Neutrophil (primary cell): ENCODE measurements at regions not wholly inside any gene's neighbourhood (a gene's known extent, or its start where the extent isn't known, plus 50 kb on each side); places are given as distances from the start of the nearest gene placed in this dataset.

ENCODE experiments used
- H3K27ac ChIP-seq: fragments of 200-600 bp; sonication (generic); 2 replicates; pipeline ENCODE4 v1.5.1; 2016; ENCODE audit warnings: mild to moderate bottlenecking, moderate library complexity
- H3K27me3 ChIP-seq: fragments of 200-600 bp; sonication (generic); 2 replicates; pipeline ENCODE4 v1.6.0; 2016; ENCODE audit warnings: mild to moderate bottlenecking
- H3K36me3 ChIP-seq: fragments of 200-600 bp; sonication (generic); 2 replicates; pipeline ENCODE4 v1.5.1; 2017
- H3K4me1 ChIP-seq, 2 experiments: fragments of 200-600 bp in 1 of 2; sonication (generic) in 1 of 2; 1 replicate in 1 of 2; 2 replicates in 1 of 2; pipeline versions ENCODE4 v1.5.1 to v1.6.1; 2013 to 2016; ENCODE audit warnings: low read depth in 1 of 2, low read length in 1 of 2, mild to moderate bottlenecking in 1 of 2, moderate library complexity in 1 of 2; ENCODE audit not compliant: control insufficient read depth in 1 of 2, insufficient read depth in 1 of 2
- H3K4me3 ChIP-seq, 2 experiments: fragments of 200-600 bp in 1 of 2; sonication (generic) in 1 of 2; 1 replicate in 1 of 2; 2 replicates in 1 of 2; pipeline ENCODE4 v1.5.1; 2013 to 2016; ENCODE audit warnings: low read depth in 1 of 2, low read length in 1 of 2, mild to moderate bottlenecking in 1 of 2, moderate library complexity in 1 of 2
- H3K9me3 ChIP-seq: fragments of 200-600 bp; sonication (generic); 2 replicates; pipeline ENCODE4 v1.5.1; 2016
- CTCF ChIP-seq: fragments of 200-600 bp; sonication (generic); IDR thresholded peaks from 2 replicates; pipeline ENCODE4 v1.5.1; 2016; ENCODE audit warnings: antibody characterized with exemption

GRCh38 chr14:22039938-22040780 is 366.5 kb upstream of the OR4E1 start:
- no peak overlapping the region for H3K27ac ChIP-seq
- no peaks in the 10 kb centered on the region for H3K36me3 ChIP-seq
- no peaks in the 10 kb centered on the region for H3K9me3 ChIP-seq
- H3K27me3 ChIP-seq = no peaks in the 10 kb centered on the region
- TF ChIP-seq CTCF = no peak
- H3K4me1 ChIP-seq = no peaks in the 10 kb centered on the region
- H3K4me3 ChIP-seq = no peak overlapping the region

GRCh38 chr14:22036541-22037239 is 363.1 kb upstream of the OR4E1 start:
- no peaks in the 10 kb centered on the region for H3K4me1 ChIP-seq
- no peak for TF ChIP-seq CTCF
- no peak overlapping the region for H3K27ac ChIP-seq
- no peaks in the 10 kb centered on the region for H3K9me3 ChIP-seq
- no peak overlapping the region for H3K4me3 ChIP-seq
- H3K36me3 ChIP-seq = no peaks in the 10 kb centered on the region
- H3K27me3 ChIP-seq = no peaks in the 10 kb centered on the region

GRCh38 chr14:22026527-22026926 is 352.9 kb upstream of the OR4E1 start:
- Histone ChIP-seq H3K9me3 (no peaks in the 10 kb centered on the region), H3K4me1 (no peaks in the 10 kb centered on the region), H3K36me3 (no peaks in the 10 kb centered on the region), H3K4me3 (no peak overlapping the region), H3K27me3 (no peaks in the 10 kb centered on the region), H3K27ac (no peak overlapping the region)
- no peak for TF ChIP-seq CTCF

GRCh38 chr14:22025879-22026278 is 352.3 kb upstream of the OR4E1 start:
- H3K27ac ChIP-seq = no peak overlapping the region
- no peaks in the 10 kb centered on the region for H3K27me3 ChIP-seq
- H3K9me3 ChIP-seq = no peaks in the 10 kb centered on the region
- H3K36me3 ChIP-seq = no peaks in the 10 kb centered on the region
- H3K4me1 ChIP-seq = no peaks in the 10 kb centered on the region
- no peak for TF ChIP-seq CTCF
- H3K4me3 ChIP-seq = no peak overlapping the region

GRCh38 chr14:22024137-22024536 is 350.5 kb upstream of the OR4E1 start:
- Histone ChIP-seq H3K9me3 (no peaks in the 10 kb centered on the region), H3K4me3 (no peak overlapping the region), H3K27ac (no peak overlapping the region), H3K27me3 (no peaks in the 10 kb centered on the region), H3K36me3 (no peaks in the 10 kb centered on the region), H3K4me1 (no peaks in the 10 kb centered on the region)
- TF ChIP-seq CTCF = no peak
